Psoas muscle (tissue), 7 donors: ENCODE measurements at regions not wholly inside any gene's neighbourhood (a gene's known extent, or its start where the extent isn't known, plus 50 kb on each side); places are given as distances from the start of the nearest gene placed in this dataset.

Experiments used
- ATAC-seq, 4 donors: fragments of 200-7000 bp; cut with Tn5 transposase; one replicate each; pipeline ENCODE4 v1.9.1; 2020; ENCODE audit warnings: moderate library complexity in 3 of 4, mild to moderate bottlenecking in 2 of 4
- DNase-seq, 2 donors: peaks; one replicate each; pipeline ENCODE4 v3.0.0-alpha.2; 2020
- H3K27ac ChIP-seq: fragments of 200-600 bp; one replicate; pipeline ENCODE4 v1.8.0; 2022
- H3K27me3 ChIP-seq, 3 donors: fragments of 200-600 bp in 1 of 3; one replicate each; pipeline versions ENCODE4 v1.6.1 to v1.8.0; 2013 to 2022; ENCODE audit warnings: low read length in 2 of 3, mild to moderate bottlenecking in 2 of 3, moderate library complexity in 1 of 3; ENCODE audit not compliant: insufficient read depth in 3 of 3
- H3K36me3 ChIP-seq, 2 donors: fragments of 200-600 bp in 1 of 2; one replicate each; pipeline versions ENCODE4 v1.6.1 to v1.8.0; 2013 to 2022; ENCODE audit warnings: low read depth in 1 of 2, mild to moderate bottlenecking in 1 of 2, moderate library complexity in 1 of 2; ENCODE audit not compliant: insufficient read depth in 1 of 2
- H3K4me1 ChIP-seq: fragments of 200-600 bp; one replicate; pipeline ENCODE4 v1.8.0; 2022
- H3K4me3 ChIP-seq: fragments of 200-600 bp; one replicate; pipeline ENCODE4 v1.8.0; 2022; ENCODE audit warnings: mild to moderate bottlenecking
- H3K9me3 ChIP-seq: fragments of 200-600 bp; one replicate; pipeline ENCODE4 v1.8.0; 2022
- WGBS, 3 donors: extraction: QIAGEN DNeasy Blood & Tissue Kit; methylation state at CpG; one replicate each; pipeline versions ENCODE4 v1.1.6 to v1.1.7; 2013; 5-methylcytosine and 5-hydroxymethylcytosine counted together
- intact Hi-C, 2 donors: fragments of 100-400 bp; cut with DNase I; formaldehyde crosslinking; loops; one replicate each; pipeline versions ENCODE4 v1.11.0 to v1.14.2; 2022
- TF ChIP-seq, protein P1 (sequence below): fragments of 200-600 bp; IDR thresholded peaks from one replicate; pipeline ENCODE4 v1.8.0; 2022; ENCODE audit warnings: antibody characterized with exemption
- donor health status: healthy with polysubstance abuse.
- donor health status: DM: no; HTN: no; CAD: no; lungs with moderate emphysema.
- donor health status: Bipolar disorder and iron deficiency.
- donor health status: healthy.
- donor health status: DM: yes; HTN: yes; CAD: no.
- donor health status: DM: no; HTN: no; CAD: no.
- donor health status: DM: yes; HTN: yes; CAD: no.

DNA sequence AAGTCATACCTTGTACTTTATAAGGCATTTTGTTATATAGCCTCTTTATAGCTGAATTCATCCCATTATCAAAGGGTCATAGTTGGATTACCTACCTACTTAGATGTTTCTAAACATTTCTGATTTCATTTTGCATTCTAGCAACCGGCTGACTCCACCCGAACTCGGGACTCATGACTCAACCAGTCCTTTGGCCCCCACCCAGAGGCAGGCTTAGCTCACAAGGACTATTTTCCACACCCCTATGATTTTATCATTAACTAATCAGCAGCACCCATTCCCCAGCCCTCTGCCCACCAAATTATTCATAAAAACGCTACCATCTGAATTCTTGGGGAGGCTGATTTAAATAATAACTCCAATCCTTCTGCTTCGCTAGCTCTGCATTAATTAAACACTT is 79.9 kb upstream of the EGFL6 start:
- ATAC-seq: no peak
- H3K27ac ChIP-seq: no peak overlapping the region
- TF ChIP-seq, protein P1, sequence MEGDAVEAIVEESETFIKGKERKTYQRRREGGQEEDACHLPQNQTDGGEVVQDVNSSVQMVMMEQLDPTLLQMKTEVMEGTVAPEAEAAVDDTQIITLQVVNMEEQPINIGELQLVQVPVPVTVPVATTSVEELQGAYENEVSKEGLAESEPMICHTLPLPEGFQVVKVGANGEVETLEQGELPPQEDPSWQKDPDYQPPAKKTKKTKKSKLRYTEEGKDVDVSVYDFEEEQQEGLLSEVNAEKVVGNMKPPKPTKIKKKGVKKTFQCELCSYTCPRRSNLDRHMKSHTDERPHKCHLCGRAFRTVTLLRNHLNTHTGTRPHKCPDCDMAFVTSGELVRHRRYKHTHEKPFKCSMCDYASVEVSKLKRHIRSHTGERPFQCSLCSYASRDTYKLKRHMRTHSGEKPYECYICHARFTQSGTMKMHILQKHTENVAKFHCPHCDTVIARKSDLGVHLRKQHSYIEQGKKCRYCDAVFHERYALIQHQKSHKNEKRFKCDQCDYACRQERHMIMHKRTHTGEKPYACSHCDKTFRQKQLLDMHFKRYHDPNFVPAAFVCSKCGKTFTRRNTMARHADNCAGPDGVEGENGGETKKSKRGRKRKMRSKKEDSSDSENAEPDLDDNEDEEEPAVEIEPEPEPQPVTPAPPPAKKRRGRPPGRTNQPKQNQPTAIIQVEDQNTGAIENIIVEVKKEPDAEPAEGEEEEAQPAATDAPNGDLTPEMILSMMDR: no peak
- peaks cover 4% of the 10 kb centered on the region for H3K4me1 ChIP-seq
- peaks cover 0 to 17% (median 0%) of the 10 kb centered on the region in 3 donors for H3K27me3 ChIP-seq
- 49 to 78% (median 57%) methylated on average over 5 of the region's 5 CpGs for WGBS, 3 donors
- no peaks in the 10 kb centered on the region for H3K36me3 ChIP-seq
- intact Hi-C loops: loop anchor here (2.0 to 5.0 kb wide), 2 partner anchors 542 to 543 kb away; no protein-coding TSS in a partner anchor
- no peak overlapping the region for H3K4me3 ChIP-seq
- DNase-seq: peak; percentile 50 to 65
- no peaks in the 10 kb centered on the region for H3K9me3 ChIP-seq

DNA sequence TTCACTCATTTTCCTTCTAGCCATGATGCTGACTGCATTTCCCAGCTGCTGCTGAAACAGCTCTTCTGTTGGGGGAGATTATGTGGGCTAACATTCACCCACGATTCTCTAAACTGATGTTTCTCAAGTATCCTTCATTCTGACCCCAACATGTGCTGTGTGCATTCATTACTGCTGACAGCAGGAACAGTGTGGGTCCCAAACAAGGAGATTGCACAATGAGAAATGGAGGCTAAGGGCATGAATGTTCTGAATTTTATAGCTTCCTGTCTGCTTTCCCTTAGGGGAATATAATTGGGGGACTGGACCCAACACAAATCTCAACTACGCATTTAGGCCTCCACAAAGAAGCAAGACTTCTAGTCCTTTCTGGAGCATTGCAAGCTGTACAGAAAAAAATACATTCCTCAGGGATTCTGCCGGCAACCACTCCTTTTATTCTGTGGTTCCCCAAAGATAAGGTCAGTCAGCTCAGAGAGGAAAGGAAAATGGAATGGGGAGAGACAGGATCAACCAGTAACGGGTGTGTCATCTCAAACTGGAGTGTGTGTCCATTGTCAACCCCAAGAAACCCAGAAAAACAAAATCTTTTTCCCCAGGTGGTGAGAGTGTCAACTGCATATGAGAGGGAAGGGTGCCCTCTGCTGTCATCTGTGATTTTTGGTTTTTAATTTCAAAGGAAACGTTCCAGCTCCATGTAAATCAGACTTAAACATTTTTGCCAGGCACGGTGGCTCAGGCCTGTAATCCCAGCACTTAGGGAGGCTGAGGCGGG is 81.5 kb upstream of the EGFL6 start:
- DNase-seq: no peak
- Histone ChIP-seq H3K27me3 (peaks cover 0 to 21% (median 0%) of the 10 kb centered on the region in 3 donors), H3K9me3 (no peaks in the 10 kb centered on the region), H3K36me3 (no peaks in the 10 kb centered on the region), H3K27ac (peak overlapping the region; percentile 63), H3K4me1 (peaks cover 4% of the 10 kb centered on the region), H3K4me3 (no peak overlapping the region)
- WGBS, 3 donors: 5 to 15% (median 10%) methylated on average over 7 of the region's 7 CpGs
- TF ChIP-seq, protein P1: peak; percentile 56
- intact Hi-C loops: loop anchor here (2.0 to 5.0 kb wide), 2 partner anchors 541 kb away; no protein-coding TSS in a partner anchor
- ATAC-seq: peak; percentile 61 to 83 (median 66)

DNA sequence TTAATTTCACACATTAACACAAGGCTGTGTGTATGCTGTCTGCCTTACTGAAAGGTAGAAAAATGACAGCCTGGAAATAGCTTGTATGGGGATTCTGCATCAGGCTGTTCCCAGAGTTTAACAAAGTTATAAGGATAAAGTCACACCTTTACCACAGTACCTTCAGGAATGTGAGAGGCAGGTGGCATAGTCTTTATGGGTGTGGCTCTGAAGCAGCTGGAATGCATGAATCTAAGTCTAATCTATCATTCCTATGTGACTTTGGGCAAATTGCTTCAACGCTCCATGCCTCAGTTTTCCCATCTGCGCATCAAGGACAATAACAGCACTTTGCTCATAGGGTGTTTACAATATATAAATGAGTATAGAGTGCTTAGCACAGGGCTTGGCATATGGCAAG is 84.2 kb upstream of the EGFL6 start:
- intact Hi-C loops: loop anchor here in 1 of 2 donors (5.0 kb wide), 1 partner anchor 538 kb away; no protein-coding TSS in a partner anchor
- Histone ChIP-seq H3K4me1 (peaks cover 4% of the 10 kb centered on the region), H3K4me3 (no peak overlapping the region), H3K36me3 (no peaks in the 10 kb centered on the region), H3K27me3 (peaks cover 0 to 13% (median 0%) of the 10 kb centered on the region in 3 donors), H3K27ac (no peak overlapping the region), H3K9me3 (no peaks in the 10 kb centered on the region)
- 91 to 100% (median 97%) methylated on average over 2 of the region's 2 CpGs for WGBS, 3 donors
- DNase-seq: no peak
- TF ChIP-seq, protein P1: no peak
- no peak for ATAC-seq

DNA sequence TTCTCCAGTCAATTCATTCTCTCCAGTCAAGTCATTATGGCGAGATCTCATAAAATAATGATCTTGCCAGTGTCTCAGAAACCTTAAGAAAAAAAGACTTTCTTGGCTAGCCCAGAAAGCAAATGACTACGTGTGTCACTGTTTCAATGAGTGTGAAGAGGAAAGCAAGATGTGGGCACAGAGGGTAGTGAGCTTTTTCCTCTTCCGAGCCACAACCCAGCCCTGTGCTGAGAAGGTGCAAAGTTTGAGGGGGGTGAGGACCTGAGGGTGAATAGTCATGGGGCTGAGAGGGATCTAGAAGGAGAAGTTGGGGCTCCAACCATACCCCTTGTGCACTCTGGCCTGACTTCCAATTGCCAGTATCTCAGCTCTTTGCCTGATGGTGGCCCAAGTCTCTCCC is 85.6 kb upstream of the EGFL6 start:
- intact Hi-C loops: no loop called here
- no peak for ATAC-seq
- H3K27ac ChIP-seq: no peak overlapping the region
- TF ChIP-seq, protein P1: no peak
- H3K27me3 ChIP-seq: peaks cover 0 to 13% (median 0%) of the 10 kb centered on the region in 3 donors
- peaks cover 4% of the 10 kb centered on the region for H3K4me1 ChIP-seq
- no peaks in the 10 kb centered on the region for H3K9me3 ChIP-seq
- 78 to 98% (median 96%) methylated on average over 3 of the region's 3 CpGs for WGBS, 3 donors
- DNase-seq: no peak
- H3K4me3 ChIP-seq: no peak overlapping the region
- no peaks in the 10 kb centered on the region for H3K36me3 ChIP-seq
